H9 (cell line): ENCODE measurements at regions not wholly inside any gene's neighbourhood (a gene's known extent, or its start where the extent isn't known, plus 50 kb on each side); places are given as distances from the start of the nearest gene placed in this dataset.

Experiments used
- DNase-seq: peaks from one replicate; pipeline ENCODE4 v3.0.0-alpha.2; 2017
- H2AFZ ChIP-seq: one replicate; pipeline ENCODE4 v1.6.1; 2013; ENCODE audit warnings: mild to moderate bottlenecking, low read length, control low read depth, moderate library complexity
- H2AK5ac ChIP-seq: 2 replicates; pipeline ENCODE4 v1.6.1; 2013; ENCODE audit warnings: low read length, control low read depth, mixed read lengths; ENCODE audit not compliant: insufficient read length
- H2BK120ac ChIP-seq: one replicate; pipeline ENCODE4 v1.6.1; 2013; ENCODE audit warnings: low read depth, mild to moderate bottlenecking, low read length, control low read depth, inconsistent platforms; ENCODE audit not compliant: poor library complexity, severe bottlenecking
- H2BK12ac ChIP-seq: 2 replicates; pipeline ENCODE4 v1.6.1; 2013; ENCODE audit warnings: low read length, control low read depth, mixed read lengths, low read depth; ENCODE audit not compliant: insufficient read length
- H2BK15ac ChIP-seq: 2 replicates; pipeline ENCODE4 v1.6.1; 2013; ENCODE audit warnings: low read depth, low read length, control low read depth
- H2BK20ac ChIP-seq: one replicate; pipeline ENCODE4 v1.6.1; 2013; ENCODE audit warnings: low read depth, mild to moderate bottlenecking, low read length, control low read depth, inconsistent platforms; ENCODE audit not compliant: poor library complexity, severe bottlenecking
- H2BK5ac ChIP-seq: 2 replicates; pipeline ENCODE4 v1.6.1; 2013; ENCODE audit warnings: low read length, control low read depth, mixed read lengths; ENCODE audit not compliant: insufficient read length
- H3K14ac ChIP-seq: 2 replicates; pipeline ENCODE4 v1.6.1; 2013; ENCODE audit warnings: low read length, control low read depth; ENCODE audit not compliant: insufficient read depth
- H3K18ac ChIP-seq: 2 replicates; pipeline ENCODE4 v1.6.1; 2013; ENCODE audit warnings: low read depth, mild to moderate bottlenecking, mixed read lengths, low read length, control low read depth; ENCODE audit not compliant: insufficient read length
- H3K23ac ChIP-seq: 2 replicates; pipeline ENCODE4 v1.6.1; 2013; ENCODE audit warnings: low read length, control low read depth, mixed read lengths, low read depth; ENCODE audit not compliant: insufficient read length
- H3K23me2 ChIP-seq: 2 replicates; pipeline ENCODE4 v1.6.1; 2013; ENCODE audit warnings: low read depth, mild to moderate bottlenecking, mixed read lengths, low read length, control low read depth; ENCODE audit not compliant: insufficient read length, poor library complexity, severe bottlenecking
- H3K27ac ChIP-seq: 2 replicates; pipeline ENCODE4 v1.5.1; 2013; ENCODE audit warnings: low read length, control low read depth, mixed read lengths, low read depth; ENCODE audit not compliant: insufficient read length
- H3K27me3 ChIP-seq: 2 replicates; pipeline ENCODE4 v1.6.1; 2013; ENCODE audit warnings: low read length, control low read depth, inconsistent platforms; ENCODE audit not compliant: insufficient read depth
- H3K4ac ChIP-seq: 2 replicates; pipeline ENCODE4 v1.6.1; 2013; ENCODE audit warnings: low read depth, mild to moderate bottlenecking, control low read depth, inconsistent platforms, low read length, moderate library complexity
- H3K4me1 ChIP-seq: 2 replicates; pipeline ENCODE4 v1.6.1; 2013; ENCODE audit warnings: low read length, control low read depth, inconsistent platforms; ENCODE audit not compliant: insufficient read depth
- H3K4me2 ChIP-seq: 2 replicates; pipeline ENCODE4 v1.6.1; 2013; ENCODE audit warnings: low read length, control low read depth, mixed read lengths; ENCODE audit not compliant: insufficient read length, insufficient read depth
- H3K56ac ChIP-seq: 2 replicates; pipeline ENCODE4 v1.6.1; 2013; ENCODE audit warnings: low read depth, mild to moderate bottlenecking, mixed read lengths, low read length, control low read depth; ENCODE audit not compliant: insufficient read length
- H3K79me1 ChIP-seq: 2 replicates; pipeline ENCODE4 v1.6.1; 2013; ENCODE audit warnings: low read depth, mild to moderate bottlenecking, moderate library complexity, low read length, control low read depth, inconsistent platforms; ENCODE audit not compliant: insufficient read depth, poor library complexity, severe bottlenecking
- H3K79me2 ChIP-seq: 2 replicates; pipeline ENCODE4 v1.6.1; 2013; ENCODE audit warnings: low read length, control low read depth, inconsistent platforms; ENCODE audit not compliant: insufficient read depth
- H3K9ac ChIP-seq: 2 replicates; pipeline ENCODE4 v1.6.1; 2013; ENCODE audit warnings: low read length, control low read depth, mixed read lengths; ENCODE audit not compliant: insufficient read length; ENCODE audit errors: extremely low read depth
- H3K9me3 ChIP-seq: one replicate; pipeline ENCODE4 v1.6.1; 2013; ENCODE audit warnings: low read depth, low read length, inconsistent platforms; ENCODE audit not compliant: control insufficient read depth
- H3T11ph ChIP-seq: one replicate; pipeline ENCODE4 v1.6.1; 2013; ENCODE audit warnings: mild to moderate bottlenecking, low read length, control low read depth, inconsistent platforms
- H4K20me1 ChIP-seq: one replicate; pipeline ENCODE4 v1.6.1; 2013; ENCODE audit not compliant: control insufficient read depth, insufficient read length, insufficient read depth
- H4K5ac ChIP-seq: 2 replicates; pipeline ENCODE4 v1.6.1; 2013; ENCODE audit warnings: low read depth, mild to moderate bottlenecking, mixed read lengths, low read length, control low read depth; ENCODE audit not compliant: insufficient read length
- H4K8ac ChIP-seq: replicated peaks from 2 replicates; pipeline ENCODE4 v1.6.1; 2013; ENCODE audit warnings: low read length, control low read depth, mixed read lengths, low read depth; ENCODE audit not compliant: insufficient read length
- H4K91ac ChIP-seq: 2 replicates; pipeline ENCODE4 v1.6.1; 2013; ENCODE audit warnings: low read depth, mild to moderate bottlenecking, moderate library complexity, mixed read lengths, low read length, control low read depth; ENCODE audit not compliant: insufficient read length
- H3K27ac Mint-ChIP-seq, 3 experiments: 2 replicates in 2 of 3; 3 replicates in 1 of 3; pipeline ENCODE4 v1.8.0; 2020 to 2021; ENCODE audit warnings: mixed read lengths in 3 of 3, mild to moderate bottlenecking in 1 of 3, moderate library complexity in 1 of 3
- H3K27me3 Mint-ChIP-seq: 2 replicates; pipeline ENCODE4 v1.8.0; 2021; ENCODE audit warnings: low read depth, mild to moderate bottlenecking, moderate library complexity, mixed read lengths
- H3K36me3 Mint-ChIP-seq, 3 experiments: 2 replicates in 2 of 3; 3 replicates in 1 of 3; pipeline ENCODE4 v1.8.0; 2020 to 2021; ENCODE audit warnings: low read depth in 3 of 3, mixed read lengths in 3 of 3; ENCODE audit not compliant: insufficient read depth in 1 of 3
- H3K4me1 Mint-ChIP-seq, 2 experiments: 2 replicates each; pipeline ENCODE4 v1.8.0; 2020; ENCODE audit warnings: mixed read lengths in 2 of 2
- H3K4me3 Mint-ChIP-seq, 2 experiments: 2 replicates in 1 of 2; 3 replicates in 1 of 2; pipeline ENCODE4 v1.8.0; 2020 to 2021; ENCODE audit warnings: mild to moderate bottlenecking in 2 of 2, mixed read lengths in 2 of 2, moderate library complexity in 1 of 2
- H3K9me3 Mint-ChIP-seq, 2 experiments: 2 replicates in 1 of 2; 3 replicates in 1 of 2; pipeline ENCODE4 v1.8.0; 2020; ENCODE audit warnings: mild to moderate bottlenecking in 2 of 2, mixed read lengths in 2 of 2, moderate library complexity in 1 of 2
- CTCF ChIP-seq: fragments of 200-600 bp; sonication (generic); conservative IDR thresholded peaks from 3 replicates; pipeline ENCODE4 v1.8.0; 2021; ENCODE audit warnings: antibody characterized with exemption, mild to moderate bottlenecking
- WGBS: extraction: QIAGEN DNeasy Blood & Tissue Kit; methylation state at CpG from one replicate; pipeline ENCODE4 v1.1.7; 2013; ENCODE audit warnings: missing lambda C conversion rate, low lambda C conversion rate, mixed read lengths; ENCODE audit not compliant: insufficient read length; ENCODE audit errors: extremely low coverage; 5-methylcytosine and 5-hydroxymethylcytosine counted together

GRCh38 chr22:25359601-25360261 lies 140.3 kb downstream of the CRYBB2 start:
- H3K9me3 Mint-ChIP-seq, result no peaks in the 10 kb centered on the region
- H3K79me1 ChIP-seq, result no peaks in the 10 kb centered on the region
- no peak for DNase-seq
- no peak overlapping the region for H3K23ac ChIP-seq
- H2BK120ac ChIP-seq, result no peak overlapping the region
- no peak overlapping the region for H2BK15ac ChIP-seq
- TF ChIP-seq CTCF, result no peak
- no peak overlapping the region for H3T11ph ChIP-seq
- no peak overlapping the region for H2AFZ ChIP-seq
- no peak overlapping the region for H3K4me3 Mint-ChIP-seq
- no peak overlapping the region for H2BK20ac ChIP-seq
- no peak overlapping the region; a peak in 1 of 7 replicates for H3K27ac Mint-ChIP-seq
- no peak overlapping the region for H3K4me2 ChIP-seq
- no peak overlapping the region for H3K18ac ChIP-seq
- H4K5ac ChIP-seq, result no peak overlapping the region
- H3K4me1 ChIP-seq, result no peaks in the 10 kb centered on the region
- no peak overlapping the region for H3K56ac ChIP-seq
- H3K9ac ChIP-seq, result no peak overlapping the region
- peaks cover 9 to 24% (median 12%) of the 10 kb centered on the region in 3 experiments for H3K36me3 Mint-ChIP-seq
- no peak overlapping the region for H4K8ac ChIP-seq
- H3K27ac ChIP-seq, result no peak overlapping the region
- H3K79me2 ChIP-seq, result no peaks in the 10 kb centered on the region
- H3K9me3 ChIP-seq, result no peaks in the 10 kb centered on the region
- H4K91ac ChIP-seq, result no peak overlapping the region
- no peaks in the 10 kb centered on the region for H3K27me3 Mint-ChIP-seq
- no peak overlapping the region for H3K4ac ChIP-seq
- no peak overlapping the region for H2BK12ac ChIP-seq
- WGBS, result no CpG with 5 or more reads among the region's 26 CpGs
- H3K23me2 ChIP-seq, result no peaks in the 10 kb centered on the region
- no peaks in the 10 kb centered on the region for H3K4me1 Mint-ChIP-seq
- H3K27me3 ChIP-seq, result no peaks in the 10 kb centered on the region
- no peak overlapping the region for H2AK5ac ChIP-seq
- no peak overlapping the region for H2BK5ac ChIP-seq
- H3K14ac ChIP-seq, result no peak overlapping the region
- H4K20me1 ChIP-seq, result no peaks in the 10 kb centered on the region
